ENCODE measurements at regions not wholly inside any gene's neighbourhood (a gene's known extent, or its start where the extent isn't known, plus 50 kb on each side); places are given as distances from the start of the nearest gene placed in this dataset.

DNA sequence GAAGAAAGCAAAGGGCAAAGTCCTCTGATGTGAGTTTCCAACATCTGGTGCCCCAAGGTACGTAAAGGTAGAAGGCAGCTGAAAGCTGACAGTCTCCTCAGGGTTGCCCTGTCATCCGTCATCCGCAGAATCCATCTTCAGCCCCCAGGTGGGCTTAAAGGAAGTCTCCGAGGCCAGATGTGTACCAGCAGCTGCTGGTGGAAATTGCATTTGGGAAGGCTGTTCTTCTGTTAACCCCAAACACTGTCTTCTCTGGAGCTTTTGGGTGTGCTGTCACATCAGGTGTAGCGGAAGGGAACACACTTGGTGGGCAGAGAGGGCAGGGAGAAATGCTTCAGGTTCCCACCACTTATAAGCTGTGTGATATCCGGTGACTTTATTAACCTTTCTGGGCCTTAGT lies 310.0 kb upstream of the GATB start:
- no peak for ATAC-seq
- TF ChIP-seq RARB (CRISPR knock-in tag; IDR thresholded peaks at IDR 0.05) (no peak), ZC3H10 (CRISPR knock-in tag; IDR thresholded peaks at IDR 0.05) (no peak), OSR1 (CRISPR knock-in tag; IDR thresholded peaks at IDR 0.05) (no peak), TCF4 (CRISPR knock-in tag; IDR thresholded peaks at IDR 0.05; ENCODE audit: borderline replicate concordance) (no peak), ZFP30 (CRISPR knock-in tag; IDR thresholded peaks at IDR 0.05) (no peak), SNAI2 (CRISPR knock-in tag; IDR thresholded peaks at IDR 0.05) (no peak), TSHZ2 (CRISPR knock-in tag; IDR thresholded peaks at IDR 0.05) (no peak), ZNF70 (CRISPR knock-in tag; IDR thresholded peaks at IDR 0.05) (no peak), CSDC2 (CRISPR knock-in tag; IDR thresholded peaks at IDR 0.05) (no peak), ESRRG (CRISPR knock-in tag; IDR thresholded peaks at IDR 0.05) (no peak), ZFP3 (CRISPR knock-in tag; IDR thresholded peaks at IDR 0.05) (no peak), PPARA (CRISPR knock-in tag; IDR thresholded peaks at IDR 0.05; ENCODE audit: borderline replicate concordance) (no peak), TOX (CRISPR knock-in tag; IDR thresholded peaks at IDR 0.05; ENCODE audit: borderline replicate concordance) (no peak), ZNF565 (CRISPR knock-in tag; conservative IDR thresholded peaks at IDR 0.05; ENCODE audit: low read depth) (no peak), ISL1 (CRISPR knock-in tag; IDR thresholded peaks at IDR 0.05) (no peak), ZNF8 (CRISPR knock-in tag; IDR thresholded peaks at IDR 0.05) (no peak), GLIS3 (CRISPR knock-in tag; IDR thresholded peaks at IDR 0.05) (no peak)
- TF ChIP-seq, protein P1, sequence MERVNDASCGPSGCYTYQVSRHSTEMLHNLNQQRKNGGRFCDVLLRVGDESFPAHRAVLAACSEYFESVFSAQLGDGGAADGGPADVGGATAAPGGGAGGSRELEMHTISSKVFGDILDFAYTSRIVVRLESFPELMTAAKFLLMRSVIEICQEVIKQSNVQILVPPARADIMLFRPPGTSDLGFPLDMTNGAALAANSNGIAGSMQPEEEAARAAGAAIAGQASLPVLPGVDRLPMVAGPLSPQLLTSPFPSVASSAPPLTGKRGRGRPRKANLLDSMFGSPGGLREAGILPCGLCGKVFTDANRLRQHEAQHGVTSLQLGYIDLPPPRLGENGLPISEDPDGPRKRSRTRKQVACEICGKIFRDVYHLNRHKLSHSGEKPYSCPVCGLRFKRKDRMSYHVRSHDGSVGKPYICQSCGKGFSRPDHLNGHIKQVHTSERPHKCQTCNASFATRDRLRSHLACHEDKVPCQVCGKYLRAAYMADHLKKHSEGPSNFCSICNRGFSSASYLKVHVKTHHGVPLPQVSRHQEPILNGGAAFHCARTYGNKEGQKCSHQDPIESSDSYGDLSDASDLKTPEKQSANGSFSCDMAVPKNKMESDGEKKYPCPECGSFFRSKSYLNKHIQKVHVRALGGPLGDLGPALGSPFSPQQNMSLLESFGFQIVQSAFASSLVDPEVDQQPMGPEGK (CRISPR knock-in tag; IDR thresholded peaks at IDR 0.05; ENCODE audit: borderline replicate concordance) = no peak
- TF ChIP-seq, protein P2, sequence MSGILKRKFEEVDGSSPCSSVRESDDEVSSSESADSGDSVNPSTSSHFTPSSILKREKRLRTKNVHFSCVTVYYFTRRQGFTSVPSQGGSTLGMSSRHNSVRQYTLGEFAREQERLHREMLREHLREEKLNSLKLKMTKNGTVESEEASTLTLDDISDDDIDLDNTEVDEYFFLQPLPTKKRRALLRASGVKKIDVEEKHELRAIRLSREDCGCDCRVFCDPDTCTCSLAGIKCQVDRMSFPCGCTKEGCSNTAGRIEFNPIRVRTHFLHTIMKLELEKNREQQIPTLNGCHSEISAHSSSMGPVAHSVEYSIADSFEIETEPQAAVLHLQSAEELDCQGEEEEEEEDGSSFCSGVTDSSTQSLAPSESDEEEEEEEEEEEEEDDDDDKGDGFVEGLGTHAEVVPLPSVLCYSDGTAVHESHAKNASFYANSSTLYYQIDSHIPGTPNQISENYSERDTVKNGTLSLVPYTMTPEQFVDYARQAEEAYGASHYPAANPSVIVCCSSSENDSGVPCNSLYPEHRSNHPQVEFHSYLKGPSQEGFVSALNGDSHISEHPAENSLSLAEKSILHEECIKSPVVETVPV (CRISPR knock-in tag; IDR thresholded peaks at IDR 0.05) = no peak
- TF ChIP-seq, protein P3, sequence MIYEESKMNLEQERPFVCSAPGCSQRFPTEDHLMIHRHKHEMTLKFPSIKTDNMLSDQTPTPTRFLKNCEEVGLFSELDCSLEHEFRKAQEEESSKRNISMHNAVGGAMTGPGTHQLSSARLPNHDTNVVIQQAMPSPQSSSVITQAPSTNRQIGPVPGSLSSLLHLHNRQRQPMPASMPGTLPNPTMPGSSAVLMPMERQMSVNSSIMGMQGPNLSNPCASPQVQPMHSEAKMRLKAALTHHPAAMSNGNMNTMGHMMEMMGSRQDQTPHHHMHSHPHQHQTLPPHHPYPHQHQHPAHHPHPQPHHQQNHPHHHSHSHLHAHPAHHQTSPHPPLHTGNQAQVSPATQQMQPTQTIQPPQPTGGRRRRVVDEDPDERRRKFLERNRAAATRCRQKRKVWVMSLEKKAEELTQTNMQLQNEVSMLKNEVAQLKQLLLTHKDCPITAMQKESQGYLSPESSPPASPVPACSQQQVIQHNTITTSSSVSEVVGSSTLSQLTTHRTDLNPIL (CRISPR knock-in tag; IDR thresholded peaks at IDR 0.05; ENCODE audit: low read depth) = no peak

- no peak for TF ChIP-seq ZFP3 (CRISPR knock-in tag; IDR thresholded peaks at IDR 0.05)
- no peak for TF ChIP-seq ARNTL (CRISPR knock-in tag; IDR thresholded peaks at IDR 0.05; ENCODE audit: borderline replicate concordance, low read depth)
- no peak for TF ChIP-seq ZNF70 (CRISPR knock-in tag; IDR thresholded peaks at IDR 0.05)
- TF ChIP-seq ESRRG (CRISPR knock-in tag; IDR thresholded peaks at IDR 0.05) = no peak
- TF ChIP-seq OSR1 (CRISPR knock-in tag; IDR thresholded peaks at IDR 0.05) = no peak
- TF ChIP-seq, protein P3 (CRISPR knock-in tag; IDR thresholded peaks at IDR 0.05; ENCODE audit: low read depth) = no peak
- TF ChIP-seq BACH2 (CRISPR knock-in tag; IDR thresholded peaks at IDR 0.05; ENCODE audit: borderline replicate concordance) = no peak
- no peak for TF ChIP-seq ZFP30 (CRISPR knock-in tag; IDR thresholded peaks at IDR 0.05)
- TF ChIP-seq, protein P2 (CRISPR knock-in tag; IDR thresholded peaks at IDR 0.05) = no peak
- no peak for TF ChIP-seq GLIS3 (CRISPR knock-in tag; IDR thresholded peaks at IDR 0.05)
- no peak for TF ChIP-seq TOX (CRISPR knock-in tag; IDR thresholded peaks at IDR 0.05; ENCODE audit: borderline replicate concordance)
- no peak for TF ChIP-seq ISL1 (CRISPR knock-in tag; IDR thresholded peaks at IDR 0.05)
- ATAC-seq = no peak
These were observed 308.1 kb upstream of the GATB start for GRCh38 chr4:152068866-152069265.
